SK-N-SH (cell line): ENCODE measurements at regions not wholly inside any gene's neighbourhood (a gene's known extent, or its start where the extent isn't known, plus 50 kb on each side); places are given as distances from the start of the nearest gene placed in this dataset.

Source experiments
- CTCF ChIP-seq: fragments of 200-600 bp; sonication (generic); IDR thresholded peaks from 2 replicates; pipeline ENCODE4 v1.6.1; 2017; ENCODE audit warnings: antibody characterized with exemption, mild to moderate bottlenecking, moderate library complexity
- EZH2phosphoT487 ChIP-seq: fragments of 200-600 bp; sonication (generic); IDR thresholded peaks from 2 replicates; pipeline ENCODE4 v1.6.1; 2017; ENCODE audit warnings: low read depth, mixed run types, mild to moderate bottlenecking, antibody characterized with exemption, moderate library complexity, borderline replicate concordance
- FOXJ3 ChIP-seq: sonication (generic); formaldehyde crosslinking; IDR thresholded peaks from 2 replicates; pipeline ENCODE4 v1.5.1; 2020; ENCODE audit warnings: mild to moderate bottlenecking, missing genetic modification reagents
- MAX ChIP-seq: IDR thresholded peaks from 2 replicates; pipeline ENCODE4 v1.4.0; 2012; ENCODE audit warnings: low read depth
- NFIC ChIP-seq: IDR thresholded peaks from 2 replicates; pipeline ENCODE4 v1.4.0; 2012; ENCODE audit warnings: borderline replicate concordance
- NRF1 ChIP-seq: IDR thresholded peaks from 2 replicates; pipeline ENCODE4 v1.6.1; 2012; ENCODE audit warnings: low read depth, mild to moderate bottlenecking, low read length
- POLR2AphosphoS5 ChIP-seq: IDR thresholded peaks from 2 replicates; pipeline ENCODE4 v1.6.1; 2012; ENCODE audit warnings: low read depth, low read length
- REST ChIP-seq: IDR thresholded peaks from 2 replicates; pipeline ENCODE4 v1.6.1; 2012; ENCODE audit warnings: mild to moderate bottlenecking, low read depth, low read length, moderate library complexity
- SIN3A ChIP-seq: IDR thresholded peaks from 2 replicates; pipeline ENCODE4 v1.6.1; 2012; ENCODE audit warnings: low read depth, mild to moderate bottlenecking, low read length, moderate library complexity, borderline replicate concordance
- TEAD4 ChIP-seq: IDR thresholded peaks from 2 replicates; pipeline ENCODE4 v1.4.0; 2012; ENCODE audit warnings: mild to moderate bottlenecking, borderline replicate concordance; ENCODE audit not compliant: insufficient read depth

- TF ChIP-seq NFIC (no peak), TEAD4 (no peak), NRF1 (no peak), REST (no peak), CTCF (no peak), POLR2AphosphoS5 (no peak), FOXJ3 (no peak), SIN3A (no peak), MAX (no peak), EZH2phosphoT487 (no peak)
These were observed 234.3 kb downstream of the C12orf50 start for GRCh38 chr12:87794854-87795253.
